Nephron (organoid): ENCODE measurements at regions not wholly inside any gene's neighbourhood (a gene's known extent, or its start where the extent isn't known, plus 50 kb on each side); places are given as distances from the start of the nearest gene placed in this dataset.
"Not testable (repeated sequence)": the region's sequence is repeated elsewhere in the genome, so short reads cannot be mapped to it uniquely, and the experiment has no call there.

Experiments
- H3K27ac Mint-ChIP-seq, 3 experiments: 2 replicates each; pipeline ENCODE4 v1.8.0; 2020; ENCODE audit warnings: mixed read lengths in 3 of 3, mild to moderate bottlenecking in 2 of 3, moderate library complexity in 1 of 3
- H3K27me3 Mint-ChIP-seq: 2 replicates; pipeline ENCODE4 v1.8.0; 2021; ENCODE audit warnings: low read depth, mild to moderate bottlenecking, moderate library complexity, mixed read lengths
- H3K36me3 Mint-ChIP-seq: 2 replicates; pipeline ENCODE4 v1.8.0; 2020; ENCODE audit warnings: low read depth, mixed read lengths
- H3K4me1 Mint-ChIP-seq: 2 replicates; pipeline ENCODE4 v1.8.0; 2020; ENCODE audit warnings: mixed read lengths
- H3K4me3 Mint-ChIP-seq, 3 experiments: 2 replicates each; pipeline ENCODE4 v1.8.0; 2020; ENCODE audit warnings: mild to moderate bottlenecking in 3 of 3, mixed read lengths in 3 of 3, moderate library complexity in 2 of 3
- H3K9me3 Mint-ChIP-seq: 2 replicates; pipeline ENCODE4 v1.8.0; 2020; ENCODE audit warnings: mixed read lengths
- TF ChIP-seq, protein P1 (sequence below), 3 experiments: fragments of 200-600 bp; sonication (generic); IDR thresholded peaks; one replicate each; pipeline ENCODE4 v1.5.0; 2021; ENCODE audit warnings: antibody characterized with exemption in 3 of 3; ENCODE audit not compliant: unreplicated experiment in 3 of 3

DNA sequence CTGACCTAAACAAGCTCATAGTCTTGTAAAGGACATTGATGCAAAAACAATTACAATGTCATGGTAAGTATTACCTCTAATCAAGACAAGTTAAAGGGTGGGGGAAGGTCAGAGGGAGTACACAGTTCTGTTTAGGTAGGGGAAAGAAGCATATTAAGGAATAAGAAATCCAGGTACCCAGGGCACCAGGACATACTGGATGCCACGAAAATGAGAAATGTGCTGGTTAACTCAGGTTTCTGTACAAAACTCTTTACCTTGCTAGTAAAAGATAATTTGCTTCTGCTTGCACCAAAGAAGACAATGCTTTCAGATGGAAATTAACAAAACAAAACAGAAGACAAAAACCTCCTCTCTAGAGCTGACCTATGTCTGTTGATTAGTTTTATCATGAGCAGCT is 70.7 kb upstream of the MED13 start:
- no peak overlapping the region for H3K4me3 Mint-ChIP-seq
- no peak overlapping the region for H3K27ac Mint-ChIP-seq
- peaks cover 3% of the 10 kb centered on the region for H3K9me3 Mint-ChIP-seq
- H3K27me3 Mint-ChIP-seq: peaks cover 4% of the 10 kb centered on the region
- TF ChIP-seq, protein P1, sequence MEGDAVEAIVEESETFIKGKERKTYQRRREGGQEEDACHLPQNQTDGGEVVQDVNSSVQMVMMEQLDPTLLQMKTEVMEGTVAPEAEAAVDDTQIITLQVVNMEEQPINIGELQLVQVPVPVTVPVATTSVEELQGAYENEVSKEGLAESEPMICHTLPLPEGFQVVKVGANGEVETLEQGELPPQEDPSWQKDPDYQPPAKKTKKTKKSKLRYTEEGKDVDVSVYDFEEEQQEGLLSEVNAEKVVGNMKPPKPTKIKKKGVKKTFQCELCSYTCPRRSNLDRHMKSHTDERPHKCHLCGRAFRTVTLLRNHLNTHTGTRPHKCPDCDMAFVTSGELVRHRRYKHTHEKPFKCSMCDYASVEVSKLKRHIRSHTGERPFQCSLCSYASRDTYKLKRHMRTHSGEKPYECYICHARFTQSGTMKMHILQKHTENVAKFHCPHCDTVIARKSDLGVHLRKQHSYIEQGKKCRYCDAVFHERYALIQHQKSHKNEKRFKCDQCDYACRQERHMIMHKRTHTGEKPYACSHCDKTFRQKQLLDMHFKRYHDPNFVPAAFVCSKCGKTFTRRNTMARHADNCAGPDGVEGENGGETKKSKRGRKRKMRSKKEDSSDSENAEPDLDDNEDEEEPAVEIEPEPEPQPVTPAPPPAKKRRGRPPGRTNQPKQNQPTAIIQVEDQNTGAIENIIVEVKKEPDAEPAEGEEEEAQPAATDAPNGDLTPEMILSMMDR (IDR thresholded peaks at IDR 0.05; ENCODE audit: unreplicated experiment in 3 of 3): no peak
- no peaks in the 10 kb centered on the region for H3K36me3 Mint-ChIP-seq
- H3K4me1 Mint-ChIP-seq: no peaks in the 10 kb centered on the region

DNA sequence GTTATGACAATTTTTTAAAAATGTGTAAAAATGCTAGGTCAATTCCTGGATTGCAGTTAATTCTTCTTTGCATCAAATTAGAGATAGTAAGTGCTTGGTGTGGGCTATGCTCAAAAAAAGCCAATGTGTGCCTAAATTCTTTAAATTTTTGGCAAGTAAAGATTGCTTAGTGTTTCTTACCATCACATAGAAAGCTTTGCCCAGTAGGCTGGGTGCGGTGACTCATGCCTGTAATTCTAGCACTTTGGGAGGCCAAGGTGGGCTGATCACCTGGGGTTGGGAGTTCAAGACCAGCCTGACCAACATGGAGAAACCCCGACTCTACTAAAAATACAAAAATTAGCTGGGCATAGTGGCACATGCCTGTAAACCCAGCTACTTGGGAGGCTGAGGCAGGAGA is 70.0 kb upstream of the MED13 start:
- H3K36me3 Mint-ChIP-seq, H3K27ac Mint-ChIP-seq, H3K4me1 Mint-ChIP-seq, H3K4me3 Mint-ChIP-seq, H3K9me3 Mint-ChIP-seq, H3K27me3 Mint-ChIP-seq: not testable (repeated sequence)

DNA sequence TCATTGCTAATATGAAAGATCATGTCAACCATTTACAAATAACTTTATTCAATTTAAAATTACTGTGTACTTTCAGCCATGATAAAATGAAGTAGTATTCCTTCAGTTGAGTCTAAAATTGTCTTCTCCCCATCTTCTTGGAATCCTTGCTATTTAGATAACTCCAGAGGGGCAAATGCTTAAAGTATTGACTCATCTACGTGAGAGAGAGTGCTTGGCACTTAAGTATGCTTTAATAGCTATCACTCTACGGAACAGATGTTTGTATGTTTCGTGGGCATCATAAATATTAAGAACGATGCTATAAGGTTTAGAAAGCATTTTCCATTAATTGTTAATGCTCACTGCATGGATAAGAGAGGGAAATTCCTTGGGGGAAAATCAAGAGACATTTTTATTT is 69.3 kb upstream of the MED13 start:
- TF ChIP-seq, protein P1 (IDR thresholded peaks at IDR 0.05; ENCODE audit: unreplicated experiment in 3 of 3): no peak
- H3K9me3 Mint-ChIP-seq: no peaks in the 10 kb centered on the region
- H3K4me1 Mint-ChIP-seq: no peaks in the 10 kb centered on the region
- H3K27me3 Mint-ChIP-seq: peaks cover 4% of the 10 kb centered on the region
- H3K4me3 Mint-ChIP-seq: no peak overlapping the region
- H3K27ac Mint-ChIP-seq: no peak overlapping the region
- H3K36me3 Mint-ChIP-seq: no peaks in the 10 kb centered on the region

DNA sequence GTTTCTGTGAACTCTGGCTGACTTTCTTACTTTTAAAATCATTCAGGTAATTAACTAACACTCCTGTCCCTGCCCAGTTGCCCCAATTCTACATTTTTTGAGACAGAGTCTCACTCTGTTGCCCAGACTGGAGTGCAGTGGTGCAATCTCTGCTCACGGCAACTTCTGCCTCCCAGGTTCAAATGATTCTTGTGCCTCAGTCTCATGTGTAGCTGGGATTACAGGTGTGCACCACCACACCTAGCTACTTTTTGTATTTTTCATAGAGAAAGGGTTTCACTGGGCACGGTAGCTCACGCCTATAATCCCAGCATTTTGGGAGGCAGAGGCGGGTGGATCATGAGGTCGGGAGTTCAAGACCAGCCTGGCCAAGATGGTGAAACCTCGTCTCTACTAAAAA is 66.2 kb upstream of the MED13 start:
- H3K4me3 Mint-ChIP-seq, H3K4me1 Mint-ChIP-seq, H3K27me3 Mint-ChIP-seq, H3K9me3 Mint-ChIP-seq, H3K36me3 Mint-ChIP-seq, H3K27ac Mint-ChIP-seq: not testable (repeated sequence)

DNA sequence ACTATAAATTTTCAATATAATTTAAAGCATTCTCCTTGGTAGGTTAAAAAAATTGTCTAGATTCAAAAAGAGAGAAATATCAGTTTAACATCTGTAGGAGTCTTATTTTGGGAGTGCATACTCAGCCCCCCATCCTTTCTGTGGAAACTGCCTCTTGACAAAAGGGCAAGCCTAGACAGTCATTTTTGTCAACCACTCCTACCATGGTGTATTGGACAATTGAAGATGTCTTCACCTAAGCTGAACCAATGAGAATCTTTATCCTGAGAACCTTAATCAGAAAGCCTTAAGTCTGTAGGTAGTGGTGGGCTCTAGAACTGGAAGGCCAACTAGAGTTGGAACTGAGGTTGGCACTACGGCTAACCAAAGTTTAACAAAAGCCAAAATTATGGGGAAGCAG is 65.7 kb upstream of the MED13 start:
- Mint-ChIP-seq H3K27ac (no peak overlapping the region), H3K9me3 (peaks cover 2% of the 10 kb centered on the region), H3K4me3 (no peak overlapping the region), H3K27me3 (no peaks in the 10 kb centered on the region), H3K36me3 (no peaks in the 10 kb centered on the region), H3K4me1 (no peaks in the 10 kb centered on the region)
- TF ChIP-seq, protein P1 (IDR thresholded peaks at IDR 0.05; ENCODE audit: unreplicated experiment in 3 of 3): no peak

DNA sequence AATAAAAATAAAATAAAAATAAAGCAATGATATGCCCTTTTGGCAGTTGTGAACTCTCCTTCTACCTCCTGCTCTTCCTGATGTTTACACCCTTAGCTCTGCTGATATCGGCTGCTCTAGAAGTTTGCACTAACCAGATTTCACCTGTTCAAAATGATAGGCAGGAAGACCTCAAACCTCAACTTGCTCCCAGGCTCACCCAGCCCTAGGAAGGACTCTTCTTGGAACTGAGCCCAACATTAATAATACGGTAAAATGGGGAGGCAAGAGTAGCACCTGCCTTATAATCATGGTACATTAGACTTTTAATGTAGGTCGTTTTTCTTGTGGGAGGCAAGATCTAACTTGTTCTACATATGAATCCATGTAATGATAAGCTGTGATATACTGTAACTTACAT is 61.2 kb upstream of the MED13 start:
- H3K27ac Mint-ChIP-seq: no peak overlapping the region
- H3K4me1 Mint-ChIP-seq: no peaks in the 10 kb centered on the region
- H3K9me3 Mint-ChIP-seq: peaks cover 2% of the 10 kb centered on the region
- H3K27me3 Mint-ChIP-seq: peaks cover 7% of the 10 kb centered on the region
- TF ChIP-seq, protein P1 (IDR thresholded peaks at IDR 0.05; ENCODE audit: unreplicated experiment in 3 of 3): no peak
- no peak overlapping the region for H3K4me3 Mint-ChIP-seq
- no peaks in the 10 kb centered on the region for H3K36me3 Mint-ChIP-seq

DNA sequence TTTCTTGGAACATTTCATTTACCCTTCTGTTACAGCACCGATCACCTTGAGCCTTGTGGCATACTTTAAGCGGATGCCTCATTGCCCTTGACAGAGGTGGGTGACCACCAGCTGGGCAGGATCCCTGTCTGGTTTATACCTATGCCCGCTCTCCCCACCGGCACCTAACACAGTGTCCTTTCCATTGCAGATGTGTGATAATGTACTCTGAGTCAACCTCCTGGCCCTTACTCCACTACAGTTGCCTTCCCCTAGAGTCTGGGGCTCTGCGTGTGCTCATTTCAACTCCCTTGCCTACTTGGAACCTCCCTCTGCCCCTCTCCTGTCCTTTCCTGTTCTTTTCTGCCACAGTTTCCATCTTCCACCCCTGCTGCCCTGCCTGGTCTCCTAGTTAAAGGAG is 60.2 kb upstream of the MED13 start:
- TF ChIP-seq, protein P1 (IDR thresholded peaks at IDR 0.05; ENCODE audit: unreplicated experiment in 3 of 3): no peak
- peaks cover 2% of the 10 kb centered on the region for H3K9me3 Mint-ChIP-seq
- no peaks in the 10 kb centered on the region for H3K4me1 Mint-ChIP-seq
- peaks cover 7% of the 10 kb centered on the region for H3K27me3 Mint-ChIP-seq
- H3K27ac Mint-ChIP-seq: no peak overlapping the region
- H3K4me3 Mint-ChIP-seq: no peak overlapping the region
- H3K36me3 Mint-ChIP-seq: no peaks in the 10 kb centered on the region
